Adrenal gland (tissue), 9 donors: ENCODE measurements at regions not wholly inside any gene's neighbourhood (a gene's known extent, or its start where the extent isn't known, plus 50 kb on each side); places are given as distances from the start of the nearest gene placed in this dataset.

Experiments
- DNase-seq, 7 donors: peaks; one replicate each; pipeline ENCODE4 v3.0.0-alpha.2; 2019 to 2020
- H3K27ac ChIP-seq, 5 donors: fragments of 200-600 bp; sonication (generic) in 4 of 5; 1 replicate in 3 of 5; 2 replicates in 2 of 5; pipeline versions ENCODE4 v1.5.1 to v1.8.0; 2016 to 2020; ENCODE audit warnings: mild to moderate bottlenecking in 1 of 5
- H3K27me3 ChIP-seq: fragments of 200-600 bp; 2 replicates; pipeline ENCODE4 v1.8.0; 2021
- H3K36me3 ChIP-seq, 2 donors: fragments of 200-600 bp; replicated peaks in 1 of 2; 1 replicate in 1 of 2; 2 replicates in 1 of 2; pipeline versions ENCODE4 v1.5.1 to v1.8.0; 2018 to 2022
- H3K4me1 ChIP-seq, 2 donors: fragments of 200-600 bp; replicated peaks in 1 of 2; 1 replicate in 1 of 2; 2 replicates in 1 of 2; pipeline versions ENCODE4 v1.5.1 to v1.8.0; 2018 to 2021
- H3K4me3 ChIP-seq, 4 donors: fragments of 200-600 bp; sonication (generic) in 3 of 4; one replicate each; pipeline ENCODE4 v1.5.1; 2016 to 2018
- H3K9me3 ChIP-seq, 3 donors: fragments of 200-600 bp; sonication (generic) in 1 of 3; replicated peaks in 1 of 3; 1 replicate in 2 of 3; 2 replicates in 1 of 3; pipeline versions ENCODE4 v1.5.1 to v1.8.0; 2016 to 2021
- CTCF ChIP-seq, 6 experiments: fragments of 450-650 bp in 4 of 6; fragments of 200-600 bp in 2 of 6; sonication (generic) in 1 of 6; IDR thresholded peaks; 1 replicate in 5 of 6; 2 replicates in 1 of 6; pipeline versions ENCODE4 v1.5.1 to v1.8.0; 2016 to 2021; ENCODE audit warnings: antibody characterized with exemption in 6 of 6, mild to moderate bottlenecking in 2 of 6, moderate library complexity in 1 of 6
- POLR2A ChIP-seq, 2 donors: fragments of 450-650 bp; IDR thresholded peaks; one replicate each; pipeline ENCODE4 v1.6.1; 2017; ENCODE audit warnings: antibody characterized with exemption in 2 of 2, mild to moderate bottlenecking in 2 of 2, moderate library complexity in 1 of 2
- WGBS, 4 donors: extraction: QIAGEN DNeasy Blood & Tissue Kit in 2 of 4; methylation state at CpG; one replicate each; pipeline versions ENCODE4 v1.1.5 to v1.1.7; 2013 to 2017; 5-methylcytosine and 5-hydroxymethylcytosine counted together
- intact Hi-C, 2 donors: fragments of 100-400 bp; cut with DNase I; formaldehyde crosslinking; loops; one replicate each; pipeline versions ENCODE4 v1.14.1 to v1.15.0; 2022 to 2023
- donor health status: healthy with polysubstance abuse.
- donor health status: Bipolar disorder and iron deficiency.
- donor health status: DM: yes; HTN: yes; CAD: no.
- donor health status: DM: no; HTN: no; CAD: no.
- donor health status: DM: no; HTN: no; CAD: no.

DNA sequence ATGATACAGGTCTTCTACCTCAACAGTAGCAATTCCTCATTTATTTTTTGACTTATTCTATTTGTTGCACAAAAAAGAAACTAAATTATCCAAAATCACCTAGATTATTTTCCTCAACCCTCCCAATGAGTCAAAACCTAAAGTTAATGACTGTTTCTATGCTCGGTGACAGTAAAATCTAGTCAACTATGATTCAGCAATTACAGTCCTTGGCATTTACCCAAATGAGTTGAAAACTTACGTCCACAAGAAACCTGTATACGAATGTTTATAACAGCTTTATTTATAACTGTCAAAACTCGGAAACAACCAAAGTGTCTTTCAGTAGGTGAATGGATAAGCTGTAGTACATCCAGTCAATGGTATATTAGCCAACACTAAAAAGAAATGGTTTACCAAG is 439.3 kb downstream of the CBLN2 start:
- WGBS, 4 donors, result 72 to 75% (median 74%) methylated on average over 4 of the region's 4 CpGs
- no peak for DNase-seq

DNA sequence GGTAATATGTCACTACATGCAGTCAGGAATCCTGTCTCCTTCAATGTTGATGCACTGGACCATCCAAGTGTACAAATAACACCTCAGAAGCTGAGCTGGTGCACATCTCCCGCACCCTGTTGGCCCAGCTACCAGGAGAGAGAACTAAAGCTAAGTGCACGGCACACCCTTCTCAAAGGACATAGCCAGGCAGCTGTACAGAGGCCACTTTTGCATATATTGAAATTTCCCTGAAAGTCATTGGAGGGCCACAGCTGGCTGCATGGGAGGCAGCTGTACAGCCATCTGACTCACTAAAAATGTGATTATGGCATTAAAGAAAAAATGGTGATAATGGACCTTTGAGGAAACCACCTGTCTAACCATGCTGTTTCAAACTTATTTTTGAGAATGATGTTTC is 441.7 kb downstream of the CBLN2 start:
- intact Hi-C loops, result no loop called here
- Histone ChIP-seq H3K27me3 (no peaks in the 10 kb centered on the region), H3K36me3 (no peaks in the 10 kb centered on the region), H3K4me3 (no peak overlapping the region), H3K4me1 (no peaks in the 10 kb centered on the region), H3K27ac (no peak overlapping the region), H3K9me3 (no peaks in the 10 kb centered on the region)
- TF ChIP-seq POLR2A (IDR thresholded peaks at IDR 0.05) (no peak), CTCF (IDR thresholded peaks at IDR 0.05) (no peak)
- 34 to 74% (median 56%) methylated on average over 2 of the region's 2 CpGs for WGBS, 4 donors
- no peak for DNase-seq

More for the DNA sequence above, 439.3 kb downstream of the CBLN2 start:
- H3K4me3 ChIP-seq, result no peak overlapping the region
- no peaks in the 10 kb centered on the region for H3K4me1 ChIP-seq
- no peak overlapping the region for H3K27ac ChIP-seq
- H3K36me3 ChIP-seq, result no peaks in the 10 kb centered on the region
- TF ChIP-seq POLR2A (IDR thresholded peaks at IDR 0.05) (no peak), CTCF (IDR thresholded peaks at IDR 0.05) (no peak)
- no peaks in the 10 kb centered on the region for H3K27me3 ChIP-seq
- no peaks in the 10 kb centered on the region for H3K9me3 ChIP-seq
- intact Hi-C loops, result no loop called here

- TF ChIP-seq CTCF (IDR thresholded peaks at IDR 0.05) (no peak), POLR2A (IDR thresholded peaks at IDR 0.05) (no peak)
- no peak overlapping the region for H3K27ac ChIP-seq
- H3K36me3 ChIP-seq, result no peaks in the 10 kb centered on the region
- WGBS, 4 donors, result 50 to 82% (median 73%) methylated on average over 5 of the region's 5 CpGs
- H3K4me3 ChIP-seq, result no peak overlapping the region
- no peak for DNase-seq
- intact Hi-C loops, result no loop called here
- no peaks in the 10 kb centered on the region for H3K4me1 ChIP-seq
- H3K27me3 ChIP-seq, result no peaks in the 10 kb centered on the region
- no peaks in the 10 kb centered on the region for H3K9me3 ChIP-seq
These were observed 443.6 kb downstream of the CBLN2 start for GRCh38 chr18:72100465-72101004.

- WGBS, 4 donors, result 29 to 37% (median 33%) methylated on average over 5 of the region's 5 CpGs
- no peak overlapping the region for H3K4me3 ChIP-seq
- TF ChIP-seq CTCF (IDR thresholded peaks at IDR 0.05) (no peak), POLR2A (IDR thresholded peaks at IDR 0.05) (no peak)
- H3K36me3 ChIP-seq, result no peaks in the 10 kb centered on the region
- no peaks in the 10 kb centered on the region for H3K27me3 ChIP-seq
- no peaks in the 10 kb centered on the region for H3K4me1 ChIP-seq
- no peak overlapping the region for H3K27ac ChIP-seq
- DNase-seq, result no peak
- intact Hi-C loops, result no loop called here
- no peaks in the 10 kb centered on the region for H3K9me3 ChIP-seq
These were observed 452.8 kb downstream of the CBLN2 start for GRCh38 chr18:72091369-72091768.
